ENCODE measurements at regions not wholly inside any gene's neighbourhood (a gene's known extent, or its start where the extent isn't known, plus 50 kb on each side); places are given as distances from the start of the nearest gene placed in this dataset.

DNA sequence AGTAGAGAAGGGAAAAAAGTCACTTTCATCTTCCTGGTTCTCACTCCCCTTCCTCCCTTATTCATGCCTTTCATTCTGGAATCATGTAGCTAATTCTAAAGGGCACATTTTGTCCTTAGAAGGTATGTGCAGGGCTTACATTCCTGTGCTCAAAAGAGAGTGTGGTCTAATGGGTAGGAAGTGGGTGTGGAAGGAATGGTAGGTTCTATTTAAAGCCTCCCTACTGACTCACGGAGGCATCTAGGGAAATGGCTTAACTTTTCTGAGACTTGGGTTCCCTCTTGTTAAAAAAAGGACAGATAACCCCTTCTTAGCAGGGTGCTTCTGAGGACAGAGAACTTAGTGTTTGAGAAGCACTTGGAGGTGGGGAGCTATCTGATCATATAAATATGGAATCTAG lies 249.3 kb upstream of the DUSP10 start:
- TF ChIP-seq, protein P1, sequence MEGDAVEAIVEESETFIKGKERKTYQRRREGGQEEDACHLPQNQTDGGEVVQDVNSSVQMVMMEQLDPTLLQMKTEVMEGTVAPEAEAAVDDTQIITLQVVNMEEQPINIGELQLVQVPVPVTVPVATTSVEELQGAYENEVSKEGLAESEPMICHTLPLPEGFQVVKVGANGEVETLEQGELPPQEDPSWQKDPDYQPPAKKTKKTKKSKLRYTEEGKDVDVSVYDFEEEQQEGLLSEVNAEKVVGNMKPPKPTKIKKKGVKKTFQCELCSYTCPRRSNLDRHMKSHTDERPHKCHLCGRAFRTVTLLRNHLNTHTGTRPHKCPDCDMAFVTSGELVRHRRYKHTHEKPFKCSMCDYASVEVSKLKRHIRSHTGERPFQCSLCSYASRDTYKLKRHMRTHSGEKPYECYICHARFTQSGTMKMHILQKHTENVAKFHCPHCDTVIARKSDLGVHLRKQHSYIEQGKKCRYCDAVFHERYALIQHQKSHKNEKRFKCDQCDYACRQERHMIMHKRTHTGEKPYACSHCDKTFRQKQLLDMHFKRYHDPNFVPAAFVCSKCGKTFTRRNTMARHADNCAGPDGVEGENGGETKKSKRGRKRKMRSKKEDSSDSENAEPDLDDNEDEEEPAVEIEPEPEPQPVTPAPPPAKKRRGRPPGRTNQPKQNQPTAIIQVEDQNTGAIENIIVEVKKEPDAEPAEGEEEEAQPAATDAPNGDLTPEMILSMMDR (conservative IDR thresholded peaks at IDR 0.05), result no peak
- TF ChIP-seq ZFX (IDR thresholded peaks at IDR 0.05), result no peak

Data from C4-2B (cell line).